A204.1 (cell line): ENCODE measurements at regions not wholly inside any gene's neighbourhood (a gene's known extent, or its start where the extent isn't known, plus 50 kb on each side); places are given as distances from the start of the nearest gene placed in this dataset.
"Not testable (repeated sequence)": the region's sequence is repeated elsewhere in the genome, so short reads cannot be mapped to it uniquely, and the experiment has no call there.

Source experiments
- FAIRE-seq: peaks from 2 replicates; lab custom pipeline; 2012; peaks lifted over from hg19 to GRCh38; lab: Jason Lieb, UNC

GRCh38 chr9:85880507-85880906, 60.4 kb upstream of the NAA35 start:
- not testable (repeated sequence) for FAIRE-seq

GRCh38 chr9:85884256-85884655, 56.7 kb upstream of the NAA35 start:
- no peak for FAIRE-seq

- FAIRE-seq: no peak
Measured at GRCh38 chr9:85890962-85891361, 50.0 kb upstream of the NAA35 start.
